Lung (tissue), 11 donors: ENCODE measurements at regions not wholly inside any gene's neighbourhood (a gene's known extent, or its start where the extent isn't known, plus 50 kb on each side); places are given as distances from the start of the nearest gene placed in this dataset.

Experiments used
- ATAC-seq: fragments of 200-7000 bp; cut with Tn5 transposase; one replicate; pipeline ENCODE4 v1.9.1; 2020; ENCODE audit warnings: moderate number of reproducible peaks; ENCODE audit not compliant: insufficient read depth, low FRiP score
- DNase-seq, 3 donors: peaks; one replicate each; pipeline ENCODE4 v3.0.0-alpha.2; 2013 to 2017
- H3K27ac ChIP-seq, 2 donors: one replicate each; pipeline ENCODE4 v1.5.1; 2013; ENCODE audit warnings: mild to moderate bottlenecking in 2 of 2, moderate library complexity in 2 of 2, control low read depth in 1 of 2, inconsistent platforms in 1 of 2, low read depth in 1 of 2, low read length in 1 of 2
- H3K27me3 ChIP-seq, 3 donors: one replicate each; pipeline ENCODE4 v1.5.1; 2013; ENCODE audit warnings: low read length in 2 of 3; ENCODE audit not compliant: control insufficient read depth in 3 of 3, insufficient read depth in 3 of 3
- H3K36me3 ChIP-seq, 4 donors: one replicate each; pipeline ENCODE4 v1.5.1; 2013; ENCODE audit warnings: low read length in 4 of 4, mild to moderate bottlenecking in 1 of 4, moderate library complexity in 1 of 4; ENCODE audit not compliant: control insufficient read depth in 4 of 4, insufficient read depth in 4 of 4
- H3K4me1 ChIP-seq, 5 donors: one replicate each; pipeline ENCODE4 v1.5.1; 2013; ENCODE audit warnings: low read length in 5 of 5, mild to moderate bottlenecking in 2 of 5, moderate library complexity in 1 of 5; ENCODE audit not compliant: control insufficient read depth in 5 of 5, insufficient read depth in 5 of 5
- H3K4me3 ChIP-seq: one replicate; pipeline ENCODE4 v1.5.1; 2013; ENCODE audit warnings: mild to moderate bottlenecking, control low read depth, moderate library complexity
- H3K9ac ChIP-seq, 2 donors: one replicate each; pipeline ENCODE4 v1.5.1; 2013; ENCODE audit warnings: low read length in 2 of 2, control low read depth in 1 of 2; ENCODE audit not compliant: insufficient read depth in 1 of 2
- H3K9me3 ChIP-seq, 4 donors: one replicate each; pipeline ENCODE4 v1.5.1; 2013; ENCODE audit warnings: low read length in 3 of 4, mild to moderate bottlenecking in 1 of 4, moderate library complexity in 1 of 4; ENCODE audit not compliant: control insufficient read depth in 4 of 4, insufficient read depth in 3 of 4
- CTCF ChIP-seq: IDR thresholded peaks from 2 replicates; pipeline ENCODE4 v1.5.1; 2012; ENCODE audit warnings: mild to moderate bottlenecking; ENCODE audit errors: control extremely low read depth, extremely low read depth
- WGBS, 2 donors: extraction: QIAGEN DNeasy Blood & Tissue Kit; methylation state at CpG; one replicate each; pipeline ENCODE4 v1.1.7; 2013; 5-methylcytosine and 5-hydroxymethylcytosine counted together
- donor health status: control.
- donor health status: control.
- donor health status: Bipolar disorder and iron deficiency.
- donor health status: healthy.
- donor health status: DM: yes; HTN: yes; CAD: no.

- WGBS, 2 donors, result 30 to 50% methylated on average over 1 of the region's 1 CpG
- DNase-seq, result no peak
- H3K27me3 ChIP-seq, result no peaks in the 10 kb centered on the region
Observed at GRCh38 chr10:10702211-10702610, 315.5 kb upstream of the CELF2 start.

GRCh38 chr10:10703382-10703781 is 314.3 kb upstream of the CELF2 start:
- no peak overlapping the region for H3K9ac ChIP-seq

More at GRCh38 chr10:10702211-10702610, 315.5 kb upstream of the CELF2 start:
- H3K4me3 ChIP-seq, result no peak overlapping the region
- H3K9me3 ChIP-seq, result peaks cover 0 to 1% (median 0%) of the 10 kb centered on the region in 4 donors
- H3K36me3 ChIP-seq, result no peaks in the 10 kb centered on the region
- no peak for TF ChIP-seq CTCF
- no peak overlapping the region for H3K27ac ChIP-seq
- H3K9ac ChIP-seq, result no peak overlapping the region
- no peaks in the 10 kb centered on the region for H3K4me1 ChIP-seq
- no peak for ATAC-seq

DNA sequence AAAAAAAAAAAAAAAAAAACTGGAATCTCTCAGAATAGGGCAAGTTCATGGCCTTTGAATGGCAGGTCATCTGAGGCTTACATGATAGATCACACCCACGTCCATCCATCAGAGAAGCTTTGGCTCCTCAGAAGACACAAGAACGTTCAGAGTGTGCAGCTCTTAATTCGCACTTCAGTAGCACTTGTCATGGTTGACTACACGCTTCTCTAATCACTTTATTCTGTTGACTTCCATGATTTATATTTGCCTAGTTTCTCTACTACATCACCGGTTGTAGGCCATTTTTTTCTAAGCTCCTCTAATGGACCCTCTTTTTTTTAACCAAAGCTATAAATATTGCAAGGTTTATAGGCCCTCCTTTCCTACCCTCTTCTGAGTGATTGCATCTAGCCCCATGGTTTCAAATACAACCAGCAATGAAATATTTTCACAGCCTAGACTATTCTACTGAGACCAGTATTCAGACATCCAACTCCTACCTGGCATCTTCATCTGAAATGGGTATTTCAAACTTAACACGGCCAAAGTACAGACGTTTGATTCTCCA is 305.4 kb upstream of the CELF2 start:
- Histone ChIP-seq H3K4me3 (no peak overlapping the region), H3K9ac (no peak overlapping the region), H3K36me3 (no peaks in the 10 kb centered on the region), H3K4me1 (no peaks in the 10 kb centered on the region), H3K9me3 (peaks cover 0 to 2% (median 0%) of the 10 kb centered on the region in 4 donors), H3K27ac (no peak overlapping the region), H3K27me3 (no peaks in the 10 kb centered on the region)
- DNase-seq (no peak), ATAC-seq (no peak)
- TF ChIP-seq CTCF, result no peak
- 80 to 93% methylated on average over 7 of the region's 7 CpGs for WGBS, 2 donors

More at GRCh38 chr10:10703382-10703781, 314.3 kb upstream of the CELF2 start:
- H3K27me3 ChIP-seq, result no peaks in the 10 kb centered on the region
- no peak for TF ChIP-seq CTCF
- no peak overlapping the region for H3K4me3 ChIP-seq
- DNase-seq (no peak), ATAC-seq (no peak)
- 74 to 87% methylated on average over 2 of the region's 2 CpGs for WGBS, 2 donors
- no peaks in the 10 kb centered on the region for H3K4me1 ChIP-seq
- no peaks in the 10 kb centered on the region for H3K36me3 ChIP-seq
- no peaks in the 10 kb centered on the region for H3K9me3 ChIP-seq
- no peak overlapping the region for H3K27ac ChIP-seq

GRCh38 chr10:10714327-10714726 is 303.3 kb upstream of the CELF2 start:
- H3K27me3 ChIP-seq, result no peaks in the 10 kb centered on the region
- DNase-seq (no peak), ATAC-seq (no peak)
- H3K4me1 ChIP-seq, result no peaks in the 10 kb centered on the region
- 90 to 94% methylated on average over 2 of the region's 2 CpGs for WGBS, 2 donors
- H3K4me3 ChIP-seq, result no peak overlapping the region
- H3K36me3 ChIP-seq, result no peaks in the 10 kb centered on the region
- H3K27ac ChIP-seq, result no peak overlapping the region
- H3K9me3 ChIP-seq, result peaks cover 0 to 2% (median 0%) of the 10 kb centered on the region in 4 donors
- H3K9ac ChIP-seq, result no peak overlapping the region
- no peak for TF ChIP-seq CTCF
